NCI-H460 (cell line): ENCODE measurements at regions not wholly inside any gene's neighbourhood (a gene's known extent, or its start where the extent isn't known, plus 50 kb on each side); places are given as distances from the start of the nearest gene placed in this dataset.

Source experiments
- DNase-seq: peaks from one replicate; pipeline ENCODE4 v3.0.0-alpha.2; 2016; ENCODE audit warnings: low read depth; ENCODE audit errors: extremely low read depth

GRCh38 chr11:36877149-36877548 lies 279.1 kb upstream of the RAG2 start:
- no peak for DNase-seq

DNA sequence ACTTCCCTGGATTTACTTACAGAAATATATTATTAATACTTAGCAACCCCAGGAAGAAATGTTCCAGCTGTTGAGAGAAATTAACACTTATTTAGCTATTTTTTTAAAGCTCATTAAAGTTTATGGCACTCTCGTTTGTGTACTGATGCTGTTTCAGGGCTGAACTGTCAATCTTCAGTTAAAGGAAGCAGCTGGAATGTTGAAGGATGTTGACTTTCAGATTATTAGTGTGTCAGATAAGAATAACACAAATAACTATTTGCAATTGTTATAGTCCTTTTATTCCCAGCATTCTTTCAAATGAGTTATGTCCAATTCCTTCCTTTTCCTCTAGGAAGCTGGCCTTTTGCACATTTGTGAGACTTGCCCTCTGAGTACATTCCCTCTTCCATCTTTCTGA lies 278.2 kb upstream of the RAG2 start:
- no peak for DNase-seq

DNA sequence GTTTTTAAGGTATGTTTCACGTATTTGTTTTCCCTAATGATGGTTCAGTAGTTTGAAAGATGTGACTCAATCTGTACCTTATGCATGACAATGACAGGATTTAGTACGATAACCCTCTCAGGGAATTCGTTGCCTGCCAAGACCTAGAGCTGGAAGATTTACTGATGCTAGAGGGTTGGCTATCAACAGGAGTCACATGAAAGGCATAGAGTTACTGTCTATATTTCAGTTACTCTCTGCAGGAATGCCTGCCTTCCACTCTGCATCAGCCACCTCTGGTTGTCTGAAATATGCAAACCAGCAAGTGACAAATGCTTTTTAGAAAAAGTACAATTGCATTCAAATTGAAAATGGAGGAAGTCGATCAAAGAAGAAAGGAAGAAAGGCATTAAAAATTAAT lies 276.3 kb upstream of the RAG2 start:
- no peak for DNase-seq

DNA sequence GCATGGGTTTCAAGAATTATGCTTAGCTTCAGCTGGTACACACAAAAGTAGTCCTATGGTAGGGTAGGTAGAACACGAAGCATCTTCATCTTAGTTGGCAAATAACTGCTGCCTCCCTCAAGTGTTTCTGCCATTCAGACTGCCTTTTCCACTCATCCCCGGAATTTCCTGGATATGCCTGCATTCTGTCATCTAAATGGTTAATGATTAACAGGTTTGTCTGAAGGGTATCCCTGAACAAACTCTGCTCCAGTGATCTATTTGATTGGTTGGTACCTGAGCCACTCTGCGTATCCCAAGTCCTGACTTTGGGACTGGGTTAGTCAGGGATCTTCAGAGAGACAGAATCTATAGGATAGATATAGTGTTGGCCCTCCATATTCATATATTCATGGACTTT lies 272.3 kb upstream of the RAG2 start:
- no peak for DNase-seq

DNA sequence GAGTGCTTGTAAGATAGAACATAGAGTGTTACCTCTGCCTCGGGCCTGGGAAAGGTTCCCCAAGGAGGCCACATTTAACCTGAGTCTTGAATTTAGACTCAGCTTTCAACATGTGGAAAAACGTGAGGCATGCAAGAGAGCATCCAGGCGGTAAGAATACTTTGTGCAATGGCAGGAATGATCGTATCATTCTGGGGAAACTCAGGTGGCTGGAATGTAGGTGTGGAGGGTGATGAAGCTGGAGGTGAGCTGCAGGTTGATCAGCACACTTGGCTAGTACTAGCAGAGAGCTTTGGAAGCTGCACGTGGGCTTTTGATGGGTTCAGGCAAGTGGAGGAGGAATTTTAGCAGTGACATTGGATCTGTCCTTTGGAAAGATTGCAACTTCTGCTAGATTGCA lies 270.3 kb upstream of the RAG2 start:
- DNase-seq: no peak

DNA sequence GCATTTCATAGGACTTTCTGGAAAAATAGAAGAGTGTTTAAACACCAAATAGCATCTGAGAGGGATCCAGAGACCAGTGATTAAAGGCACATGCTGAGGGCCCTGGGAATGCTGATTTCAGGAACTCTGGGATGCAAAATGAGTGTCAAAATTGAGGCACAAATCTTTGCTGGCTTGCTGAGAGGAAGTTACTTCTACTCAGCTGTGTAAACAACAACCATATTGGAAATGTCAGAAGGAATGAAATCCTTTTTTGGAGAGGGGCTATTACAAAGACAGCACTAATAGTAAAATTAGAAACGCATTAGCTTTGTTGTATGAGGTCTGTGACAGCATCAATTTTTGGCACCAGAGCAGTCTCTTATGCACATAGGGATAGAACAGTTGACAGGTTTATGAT lies 267.8 kb upstream of the RAG2 start:
- no peak for DNase-seq

- no peak for DNase-seq
Observed at GRCh38 chr11:36854875-36855274, 256.8 kb upstream of the RAG2 start.

DNA sequence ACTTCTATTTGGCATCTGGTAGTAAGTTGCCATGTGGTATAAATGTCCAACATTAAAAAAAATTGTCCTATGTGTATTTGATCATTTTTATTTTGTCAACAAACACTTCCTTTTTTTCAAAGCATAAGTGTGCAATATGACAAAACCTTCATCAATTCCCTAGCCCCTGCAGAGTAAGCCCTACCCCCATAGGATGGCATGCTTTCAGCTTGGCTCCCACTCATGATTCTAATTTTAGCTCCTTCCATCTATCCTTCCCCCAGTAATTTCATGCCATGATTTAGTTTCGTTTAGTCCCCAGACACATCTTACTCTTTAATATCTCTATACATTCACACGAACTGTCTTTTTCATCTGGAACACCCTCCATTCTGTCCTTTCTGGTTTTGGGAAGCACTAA lies 250.6 kb upstream of the RAG2 start:
- no peak for DNase-seq

DNA sequence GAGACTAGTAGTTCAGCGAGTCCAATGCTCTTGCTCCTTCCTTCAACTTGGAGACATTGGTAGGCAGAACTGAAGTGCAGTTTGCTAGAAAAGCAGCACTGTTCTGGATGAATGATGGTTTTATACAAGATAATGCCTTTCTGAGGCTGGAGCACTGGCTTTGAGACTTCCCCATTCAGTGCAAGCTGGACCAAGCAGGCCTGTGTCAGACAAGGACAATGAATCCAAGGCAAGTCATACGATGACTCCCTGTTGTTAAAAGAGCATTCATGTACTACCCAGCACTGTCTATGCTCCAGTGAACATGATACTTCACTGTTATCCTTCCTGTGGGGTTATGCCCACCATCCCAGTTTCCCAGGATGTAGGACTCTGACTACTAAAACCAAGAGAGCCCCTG lies 242.3 kb upstream of the RAG2 start:
- DNase-seq: no peak

DNA sequence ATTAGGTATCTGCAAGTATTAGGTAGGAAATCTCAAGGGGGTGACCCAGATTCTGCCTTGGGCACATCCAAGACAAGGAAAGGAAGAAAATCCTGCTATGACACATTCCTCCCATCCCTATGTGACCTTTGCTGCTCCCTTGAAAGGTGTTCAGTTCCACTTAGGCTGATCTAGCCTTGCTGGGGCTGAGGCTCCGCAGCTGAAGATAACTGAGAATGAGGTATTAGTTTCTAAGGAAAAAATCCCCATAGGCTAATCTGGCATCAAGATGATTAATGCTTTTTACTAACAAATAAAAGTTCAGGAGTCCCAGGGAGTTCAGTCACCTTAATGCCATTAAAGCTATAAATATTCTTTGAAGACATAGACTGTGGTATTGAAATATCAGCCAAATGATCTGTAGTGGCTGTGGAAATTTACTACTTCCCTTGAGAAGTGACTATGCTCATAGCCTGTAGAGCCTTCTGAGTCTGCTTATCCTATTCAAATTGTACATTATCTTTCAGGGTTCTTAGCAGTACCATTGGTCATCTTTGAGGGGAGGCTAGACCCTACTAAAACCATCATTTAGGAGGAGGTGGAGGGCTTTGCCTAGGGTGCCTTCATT lies 239.9 kb upstream of the RAG2 start:
- DNase-seq: no peak

DNA sequence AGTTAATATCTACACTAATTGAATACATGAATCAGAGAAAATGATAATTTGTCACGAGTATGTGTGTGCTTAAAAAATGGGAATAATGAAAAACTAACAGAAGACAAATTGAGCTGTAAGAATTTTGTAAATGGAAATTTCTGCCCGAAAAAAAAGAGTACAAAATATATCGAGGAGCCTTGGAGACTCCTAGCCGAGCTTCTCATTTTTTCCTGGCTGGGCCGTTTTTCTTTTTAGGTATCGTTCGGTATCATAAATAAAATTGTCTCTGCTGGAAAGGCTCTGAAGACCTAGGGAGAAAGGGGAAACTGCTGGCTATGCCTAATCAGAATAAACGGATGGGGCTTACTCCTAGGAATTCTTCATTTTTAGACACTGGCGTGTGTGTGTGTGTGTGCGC lies 227.2 kb upstream of the RAG2 start:
- no peak for DNase-seq

GRCh38 chr11:36824349-36824748 lies 226.3 kb upstream of the RAG2 start:
- DNase-seq: no peak

GRCh38 chr11:36822829-36823228 lies 224.8 kb upstream of the RAG2 start:
- DNase-seq: no peak

GRCh38 chr11:36818410-36818809 lies 220.4 kb upstream of the RAG2 start:
- no peak for DNase-seq

DNA sequence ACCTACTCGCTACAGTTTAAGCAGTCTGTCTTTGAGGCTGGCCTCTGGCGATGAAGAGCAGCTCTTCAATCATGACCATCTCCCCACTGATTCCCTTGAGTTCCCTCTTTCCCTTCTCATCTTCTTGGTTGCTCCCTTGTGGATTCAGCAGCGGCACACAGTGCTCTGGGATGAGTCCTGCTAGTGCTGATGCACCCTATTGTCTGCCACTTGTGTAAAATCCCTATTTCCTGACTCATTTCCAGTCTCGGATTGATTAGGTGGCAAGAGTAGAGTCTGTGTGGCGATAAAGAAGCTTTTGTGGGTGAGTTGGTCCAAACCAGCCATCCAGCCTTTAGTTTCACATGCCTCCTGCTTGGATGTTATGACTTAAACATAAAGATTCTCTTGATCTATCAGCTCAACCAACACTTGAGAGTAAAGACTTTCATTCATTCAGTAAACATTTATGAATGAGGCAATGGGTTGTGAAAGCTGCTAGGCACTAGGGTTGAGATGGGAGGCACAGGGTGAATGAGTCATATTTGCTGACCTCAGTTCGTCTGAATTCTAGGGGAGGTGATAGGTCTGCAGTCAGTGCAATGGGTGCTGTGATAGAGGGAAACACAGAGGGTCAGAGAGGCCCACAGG lies 219.4 kb upstream of the RAG2 start:
- DNase-seq: no peak

- DNase-seq: no peak
Observed at GRCh38 chr11:36809303-36809702, 211.3 kb upstream of the RAG2 start.

GRCh38 chr11:36807871-36808270 lies 209.8 kb upstream of the RAG2 start:
- DNase-seq: no peak

DNA sequence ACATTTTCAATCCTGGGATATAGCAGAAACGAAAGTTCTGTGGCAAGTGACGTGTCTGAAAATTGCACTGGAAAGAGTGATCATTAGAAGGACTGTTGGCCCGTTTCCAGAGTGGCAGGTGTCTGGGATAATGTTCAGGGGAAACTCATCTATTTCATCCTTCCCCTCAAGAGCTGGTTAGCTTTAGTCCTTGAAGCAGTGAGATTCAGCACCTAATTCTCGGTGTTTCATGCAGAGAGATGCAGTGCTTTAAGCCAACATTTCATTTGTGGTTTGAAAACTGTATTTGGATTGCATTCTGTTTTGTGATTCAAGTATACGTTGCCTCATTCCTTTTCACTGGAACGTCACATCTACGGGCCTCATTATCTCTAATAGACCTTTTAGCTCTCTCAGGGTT lies 205.0 kb upstream of the RAG2 start:
- DNase-seq: no peak

- DNase-seq: no peak
Observed at GRCh38 chr11:36792996-36793914, 195.2 kb upstream of the RAG2 start.

- no peak for DNase-seq
Observed at GRCh38 chr11:36791957-36792356, 193.9 kb upstream of the RAG2 start.

- DNase-seq: no peak
Observed at GRCh38 chr11:36790526-36790925, 192.5 kb upstream of the RAG2 start.

- DNase-seq: no peak
Observed at GRCh38 chr11:36783808-36784207, 185.8 kb upstream of the RAG2 start.
